Prostate gland (tissue), 2 donors: ENCODE measurements at regions not wholly inside any gene's neighbourhood (a gene's known extent, or its start where the extent isn't known, plus 50 kb on each side); places are given as distances from the start of the nearest gene placed in this dataset.

Experiments
- CTCF ChIP-seq, 4 experiments: fragments of 200-600 bp in 2 of 4; fragments of 450-650 bp in 2 of 4; sonication (generic) in 2 of 4; IDR thresholded peaks; 1 replicate in 3 of 4; 2 replicates in 1 of 4; pipeline ENCODE4 v1.5.1; 2016 to 2019; ENCODE audit warnings: antibody characterized with exemption in 4 of 4, mild to moderate bottlenecking in 2 of 4, moderate library complexity in 2 of 4
- POLR2A ChIP-seq: fragments of 450-650 bp; IDR thresholded peaks from one replicate; pipeline ENCODE4 v1.6.1; 2016; ENCODE audit warnings: antibody characterized with exemption, mild to moderate bottlenecking
- POLR2AphosphoS5 ChIP-seq: sonication (generic); formaldehyde crosslinking; IDR thresholded peaks from one replicate; pipeline ENCODE4 v1.6.1; 2017; ENCODE audit warnings: antibody characterized with exemption

- TF ChIP-seq CTCF (IDR thresholded peaks at IDR 0.05): no peak
- TF ChIP-seq POLR2A: no peak
- peak; percentile 69 for TF ChIP-seq POLR2AphosphoS5
These were observed 92.7 kb upstream of the AFDN start for GRCh38 chr6:167733740-167734661.
